ENCODE measurements at regions not wholly inside any gene's neighbourhood (a gene's known extent, or its start where the extent isn't known, plus 50 kb on each side); places are given as distances from the start of the nearest gene placed in this dataset.
A peak's percentile ranks its signal among the peaks of the same experiment; 100 is the strongest.
"Not testable (repeated sequence)": the region's sequence is repeated elsewhere in the genome, so short reads cannot be mapped to it uniquely, and the experiment has no call there.

DNA sequence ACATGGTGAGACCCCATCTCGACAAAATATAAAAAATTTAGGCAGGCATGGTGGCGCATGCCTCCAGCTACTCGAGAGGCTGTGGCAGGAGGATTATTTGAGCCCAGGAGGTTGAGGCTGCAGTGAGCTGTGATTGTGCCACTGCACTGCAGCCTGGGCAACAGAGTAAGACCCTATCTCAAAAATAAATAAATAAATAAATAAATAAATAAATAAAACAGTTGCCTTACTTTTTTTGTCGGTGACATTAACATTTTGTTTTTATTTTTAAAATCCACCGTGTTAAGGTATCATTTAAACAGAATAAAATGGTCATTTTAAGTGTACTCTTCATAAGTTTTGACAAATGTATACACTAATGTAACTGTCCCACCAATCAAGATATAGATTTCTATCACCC lies 57.0 kb downstream of the RASL11A start:
- no peaks in the 10 kb centered on the region for H3K36me3 ChIP-seq
- H3K4me3 ChIP-seq, result no peak overlapping the region
- H3K27ac ChIP-seq, result no peak overlapping the region
- DNase-seq, result no peak
- H3K9me3 ChIP-seq (replicated peaks), result no peaks in the 10 kb centered on the region; the same call in 1 of the 2 replicates
- H3K4me1 ChIP-seq, result no peaks in the 10 kb centered on the region
- peaks cover 8% of the 10 kb centered on the region for H3K27me3 ChIP-seq

DNA sequence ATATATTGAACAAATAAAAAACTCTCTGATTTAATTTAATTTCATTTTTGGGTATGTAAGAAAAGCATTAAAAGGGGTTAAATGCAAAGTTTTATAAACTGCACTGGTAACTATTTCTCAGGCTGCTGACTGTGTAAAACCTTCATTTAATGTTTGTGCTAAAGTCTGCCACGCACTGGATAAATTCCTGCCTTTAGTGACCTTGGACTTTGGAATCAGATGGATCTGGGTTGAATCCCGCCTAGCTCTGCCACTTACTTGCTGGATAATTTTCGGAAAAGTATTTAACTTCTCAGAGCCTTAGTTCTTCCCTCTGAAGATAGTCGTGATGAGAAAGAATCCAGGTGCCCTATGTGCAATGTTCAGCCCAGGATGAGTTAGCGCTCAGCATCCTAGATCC lies 58.6 kb downstream of the RASL11A start:
- H3K4me3 ChIP-seq, result no peak overlapping the region
- no peaks in the 10 kb centered on the region for H3K36me3 ChIP-seq
- peaks cover 5% of the 10 kb centered on the region for H3K27me3 ChIP-seq
- H3K9me3 ChIP-seq (replicated peaks), result no peaks in the 10 kb centered on the region; the same call in 1 of the 2 replicates
- no peak for DNase-seq
- no peaks in the 10 kb centered on the region for H3K4me1 ChIP-seq
- no peak overlapping the region for H3K27ac ChIP-seq

DNA sequence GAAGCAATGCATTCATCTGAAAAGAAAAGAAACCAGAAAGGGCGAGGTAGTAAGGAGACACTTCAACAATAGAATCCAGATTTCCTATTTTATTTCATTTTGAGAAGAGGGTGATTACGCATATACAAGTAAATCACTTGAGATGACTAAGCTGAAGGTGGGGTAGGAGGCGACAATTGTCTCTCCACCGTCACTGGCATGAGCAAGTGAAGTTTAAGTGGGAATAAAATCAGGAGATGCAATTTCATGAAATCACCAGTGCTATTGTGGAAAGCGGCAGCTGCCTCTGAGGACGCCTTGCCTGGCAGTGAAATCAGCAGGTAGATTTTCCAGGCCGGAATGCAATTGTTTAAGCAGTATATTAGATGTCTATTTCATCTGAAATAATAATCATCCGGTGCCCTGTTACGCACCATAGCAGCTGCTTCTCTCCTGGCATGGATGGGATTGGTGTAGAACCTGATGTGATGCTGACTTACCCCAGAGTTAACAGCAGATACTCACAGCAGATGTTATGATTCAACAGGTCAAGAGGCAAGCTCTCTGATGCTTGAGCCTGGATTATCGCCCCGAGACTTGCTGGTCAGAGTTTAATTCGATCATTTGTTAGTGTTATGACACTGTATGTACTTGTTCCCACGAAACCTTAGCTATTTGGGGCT lies 64.3 kb downstream of the RASL11A start:
- no peaks in the 10 kb centered on the region for H3K9me3 ChIP-seq (replicated peaks)
- H3K27ac ChIP-seq, result no peak overlapping the region
- H3K27me3 ChIP-seq, result peaks cover 22% of the 10 kb centered on the region; the same call in 1 of the 2 replicates
- no peaks in the 10 kb centered on the region; the same call in 1 of the 2 replicates for H3K4me1 ChIP-seq
- no peak overlapping the region for H3K4me3 ChIP-seq
- peak; percentile 19 to 48 for DNase-seq
- H3K36me3 ChIP-seq, result no peaks in the 10 kb centered on the region

DNA sequence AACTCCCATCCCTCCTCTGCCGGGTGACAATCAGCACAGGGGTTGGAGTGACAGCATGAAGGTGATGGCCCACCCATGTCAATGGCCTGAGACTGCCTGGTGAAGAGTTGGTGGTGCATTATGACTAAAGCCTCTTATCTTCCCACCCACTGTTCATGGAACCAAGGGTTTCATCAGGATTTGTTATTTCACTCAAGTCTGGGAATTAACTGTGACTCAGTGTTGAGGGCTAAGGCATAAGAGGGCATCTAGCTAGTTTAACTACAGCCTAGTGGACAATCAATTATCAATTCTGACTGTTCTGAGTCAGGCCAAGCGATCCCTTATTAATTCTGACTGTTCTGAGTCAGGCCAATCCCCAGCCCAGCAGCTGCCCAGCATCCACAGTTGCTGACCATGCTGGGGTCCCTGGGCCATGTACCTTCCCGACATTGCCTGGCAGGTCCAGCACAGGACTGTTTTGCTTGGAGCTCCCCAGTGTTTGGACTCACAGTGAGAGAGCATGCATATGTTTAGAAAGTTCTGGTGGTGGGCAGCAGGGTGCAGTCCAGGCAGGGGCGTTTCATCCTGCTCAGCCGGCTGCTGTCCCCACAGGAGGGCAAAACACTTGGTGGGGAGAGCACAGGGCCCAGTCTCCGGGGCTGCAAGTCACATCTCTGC lies 65.5 kb downstream of the RASL11A start:
- Histone ChIP-seq H3K36me3 (no peaks in the 10 kb centered on the region), H3K27me3 (peaks cover 22% of the 10 kb centered on the region; the same call in 1 of the 2 replicates), H3K4me3 (no peak overlapping the region), H3K9me3 (replicated peaks) (no peaks in the 10 kb centered on the region), H3K4me1 (no peaks in the 10 kb centered on the region; the same call in 1 of the 2 replicates), H3K27ac (no peak overlapping the region)
- no peak for DNase-seq

DNA sequence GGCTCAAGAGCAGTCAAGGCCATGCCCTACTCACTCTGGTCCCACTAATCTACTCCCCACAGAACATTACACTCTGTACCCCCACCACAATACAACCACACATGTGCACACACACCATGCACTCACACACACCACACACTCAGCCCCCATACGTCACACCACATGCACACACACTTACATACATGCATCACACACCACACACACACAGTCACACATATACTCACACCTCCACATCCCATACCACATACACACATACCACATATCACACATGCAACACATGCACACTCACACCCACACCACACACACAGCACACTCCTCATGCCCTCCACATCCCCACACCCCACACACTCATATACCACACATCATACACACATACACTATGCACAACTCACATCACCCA lies 67.6 kb downstream of the RASL11A start:
- Histone ChIP-seq H3K27me3 (peaks cover 32% of the 10 kb centered on the region; the same call in 1 of the 2 replicates), H3K4me3 (no peak overlapping the region), H3K9me3 (replicated peaks) (no peaks in the 10 kb centered on the region), H3K4me1 (no peaks in the 10 kb centered on the region; the same call in 1 of the 2 replicates), H3K36me3 (no peaks in the 10 kb centered on the region), H3K27ac (no peak overlapping the region)
- DNase-seq, result no peak

DNA sequence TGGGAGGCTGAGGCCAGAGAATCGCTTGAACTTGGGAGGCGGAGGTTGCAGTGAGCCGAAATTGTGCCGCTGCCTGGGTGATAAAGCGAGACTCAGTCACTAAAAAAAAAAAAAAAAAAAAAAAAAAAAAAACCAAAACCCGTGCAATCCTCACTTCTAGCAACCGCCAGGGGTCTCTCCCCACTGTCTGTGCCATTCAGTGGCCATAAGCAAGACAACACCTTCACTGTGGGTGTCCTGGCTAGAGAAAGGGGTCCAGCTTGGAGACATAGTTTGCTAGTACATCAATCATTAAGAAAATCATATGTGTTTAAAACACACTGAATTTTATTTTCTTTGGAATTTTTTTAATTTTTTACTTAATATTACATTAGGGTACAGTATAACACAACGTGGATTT lies 68.2 kb downstream of the RASL11A start:
- peaks cover 34% of the 10 kb centered on the region; the same call in 1 of the 2 replicates for H3K27me3 ChIP-seq
- peak; percentile 19 to 30 for DNase-seq
- no peak overlapping the region for H3K4me3 ChIP-seq
- no peaks in the 10 kb centered on the region; the same call in 1 of the 2 replicates for H3K4me1 ChIP-seq
- H3K27ac ChIP-seq, result no peak overlapping the region
- no peaks in the 10 kb centered on the region for H3K36me3 ChIP-seq
- no peaks in the 10 kb centered on the region for H3K9me3 ChIP-seq (replicated peaks)

DNA sequence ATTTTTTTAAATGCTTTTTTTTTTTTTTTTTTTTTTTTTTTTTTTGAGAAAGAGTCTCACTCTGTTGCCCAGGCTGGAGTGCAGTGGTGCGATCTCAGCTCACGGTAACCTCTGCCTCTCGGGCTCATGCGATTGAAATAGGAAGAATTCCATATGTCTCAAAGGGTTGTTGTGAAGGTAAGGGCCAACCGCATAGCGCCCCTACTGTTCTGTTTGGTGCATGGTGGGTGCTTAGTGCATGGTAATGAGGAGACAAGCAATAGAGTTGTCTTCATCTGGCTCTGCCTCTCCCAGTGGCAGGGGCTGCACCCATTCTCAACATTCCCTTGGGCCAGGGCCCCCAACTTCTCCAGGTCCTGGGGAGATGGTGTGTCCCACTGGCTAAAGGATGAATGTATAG lies 68.7 kb downstream of the RASL11A start:
- DNase-seq, result peak; percentile 39 to 64
- H3K4me3 ChIP-seq, result no peak overlapping the region
- no peaks in the 10 kb centered on the region for H3K9me3 ChIP-seq (replicated peaks)
- peaks cover 34% of the 10 kb centered on the region; the same call in 1 of the 2 replicates for H3K27me3 ChIP-seq
- H3K36me3 ChIP-seq, result no peaks in the 10 kb centered on the region
- no peaks in the 10 kb centered on the region; the same call in 1 of the 2 replicates for H3K4me1 ChIP-seq
- H3K27ac ChIP-seq, result no peak overlapping the region

DNA sequence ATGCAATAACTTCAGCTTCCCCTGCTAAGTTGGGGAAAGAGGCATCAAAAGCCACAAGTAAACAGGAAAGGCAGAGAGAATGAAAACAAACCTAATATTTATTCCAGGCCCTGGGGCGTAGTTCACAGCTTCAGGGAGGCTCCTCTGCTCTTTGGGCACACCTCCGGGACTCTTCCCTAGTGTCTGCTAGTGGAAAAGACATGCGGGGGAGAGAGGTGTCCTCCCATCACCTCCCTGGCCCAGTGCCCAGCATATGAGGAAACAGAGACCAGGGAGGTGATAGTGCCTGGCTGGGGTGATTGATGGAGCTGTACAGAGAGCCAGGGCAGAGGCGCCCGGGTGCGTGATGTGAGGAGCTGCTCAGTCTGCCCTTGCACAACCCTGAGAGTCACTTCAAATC lies 71.0 kb downstream of the RASL11A start:
- H3K27me3 ChIP-seq, result peaks cover 23% of the 10 kb centered on the region; the same call in 1 of the 2 replicates
- no peaks in the 10 kb centered on the region for H3K9me3 ChIP-seq (replicated peaks)
- no peak overlapping the region for H3K4me3 ChIP-seq
- H3K4me1 ChIP-seq, result no peaks in the 10 kb centered on the region
- no peak overlapping the region for H3K27ac ChIP-seq
- no peaks in the 10 kb centered on the region for H3K36me3 ChIP-seq
- DNase-seq, result no peak

DNA sequence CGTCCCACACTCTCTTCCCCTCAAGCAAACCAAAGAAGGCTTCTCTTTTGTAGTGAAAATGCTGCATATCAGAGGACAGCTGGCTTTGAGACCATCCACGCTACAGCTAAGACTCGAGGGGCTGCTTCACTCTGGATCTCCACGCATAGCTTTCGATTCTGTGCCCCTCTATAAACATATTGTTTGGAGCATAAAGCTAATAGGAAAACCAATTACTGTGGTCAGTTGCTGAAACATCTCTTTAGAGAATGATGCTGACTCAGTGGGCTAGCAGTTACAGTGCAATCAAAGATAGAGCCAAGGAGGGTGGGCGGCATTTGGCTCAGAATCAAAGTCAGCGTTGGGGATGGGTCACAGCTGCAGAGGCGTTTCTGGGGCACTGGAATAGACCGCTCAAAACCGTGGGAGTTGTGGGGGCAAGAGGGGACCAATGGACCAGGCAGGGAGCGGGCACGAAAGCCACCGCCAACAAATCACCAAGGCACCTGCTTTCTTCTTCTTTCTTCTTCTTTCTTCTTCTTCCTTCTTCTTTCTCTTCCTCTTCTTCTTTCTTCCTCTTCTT lies 76.7 kb downstream of the RASL11A start:
- H3K27ac ChIP-seq, result no peak overlapping the region
- H3K27me3 ChIP-seq, result peaks cover 11% of the 10 kb centered on the region; the same call in 1 of the 2 replicates
- no peaks in the 10 kb centered on the region for H3K36me3 ChIP-seq
- H3K4me3 ChIP-seq, result no peak overlapping the region
- H3K9me3 ChIP-seq (replicated peaks), result no peaks in the 10 kb centered on the region
- no peaks in the 10 kb centered on the region for H3K4me1 ChIP-seq
- DNase-seq, result no peak

DNA sequence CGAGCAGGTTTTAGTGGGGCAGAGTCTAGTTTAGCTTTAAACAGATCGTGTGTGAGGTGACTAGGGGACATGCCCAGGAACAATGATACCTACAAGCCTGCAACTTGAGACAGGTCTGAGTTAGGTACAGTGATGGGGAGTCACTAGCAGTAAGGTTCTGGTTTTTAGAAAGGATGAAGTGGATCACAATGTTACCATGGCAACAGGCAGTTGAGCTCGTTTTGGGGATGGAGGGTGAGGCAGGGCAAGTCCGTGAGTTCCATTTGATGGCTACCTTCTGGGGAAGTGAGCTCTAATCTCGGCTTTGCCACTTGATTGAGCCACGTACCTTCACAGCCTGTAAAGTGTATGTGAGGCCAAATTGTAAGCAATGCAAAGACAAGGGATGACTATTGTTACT lies 76.0 kb upstream of the GTF3A start:
- Histone ChIP-seq H3K27me3 (peaks cover 3% of the 10 kb centered on the region; the same call in 1 of the 2 replicates), H3K36me3 (no peaks in the 10 kb centered on the region), H3K4me1 (no peaks in the 10 kb centered on the region), H3K4me3 (no peak overlapping the region), H3K27ac (no peak overlapping the region), H3K9me3 (replicated peaks) (no peaks in the 10 kb centered on the region)
- DNase-seq, result no peak

DNA sequence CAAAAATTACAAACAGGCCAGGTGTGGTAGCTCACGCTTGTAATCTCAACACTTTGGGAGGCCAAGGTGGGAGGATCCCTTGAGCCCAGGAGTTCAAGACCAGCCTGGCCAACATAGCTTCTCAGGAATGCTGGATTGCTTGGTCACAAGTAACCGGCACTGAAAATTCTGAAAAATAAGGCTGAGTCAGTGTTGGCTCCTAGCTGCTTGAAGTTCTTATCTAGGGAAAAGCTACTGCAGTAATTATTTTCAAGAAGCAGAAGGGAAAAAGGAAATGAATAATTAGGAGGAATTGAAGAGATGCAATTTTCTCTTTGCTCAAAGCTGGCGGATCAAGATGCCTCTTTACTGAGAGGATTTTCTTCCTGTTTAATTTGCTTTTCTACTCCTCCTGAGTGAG lies 75.0 kb upstream of the GTF3A start:
- no peaks in the 10 kb centered on the region for H3K36me3 ChIP-seq
- DNase-seq, result no peak
- H3K4me3 ChIP-seq, result no peak overlapping the region
- H3K27me3 ChIP-seq, result peaks cover 3% of the 10 kb centered on the region; the same call in 1 of the 2 replicates
- no peaks in the 10 kb centered on the region for H3K9me3 ChIP-seq (replicated peaks)
- no peaks in the 10 kb centered on the region for H3K4me1 ChIP-seq
- no peak overlapping the region for H3K27ac ChIP-seq

DNA sequence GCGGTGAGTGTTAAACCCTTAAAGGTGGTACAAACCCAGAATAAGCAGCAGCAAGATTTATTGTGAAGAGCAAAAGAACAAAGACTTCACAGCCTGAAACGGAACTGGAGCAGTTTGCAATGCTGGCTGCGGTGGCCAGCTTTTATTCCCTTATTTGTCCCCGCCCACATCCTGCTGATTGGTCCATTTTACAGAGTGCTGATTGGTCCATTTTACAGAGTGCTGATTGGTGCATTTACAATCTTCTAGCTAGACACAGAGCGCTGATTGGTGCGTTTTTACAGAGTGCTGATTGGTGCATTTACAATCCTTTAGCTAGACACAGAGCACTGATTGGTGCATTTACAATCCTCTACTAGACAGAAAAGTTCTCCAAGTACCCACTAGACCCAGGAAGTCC lies 73.6 kb upstream of the GTF3A start:
- not testable (repeated sequence) for DNase-seq; H3K27ac ChIP-seq; H3K9me3 ChIP-seq (replicated peaks)

DNA sequence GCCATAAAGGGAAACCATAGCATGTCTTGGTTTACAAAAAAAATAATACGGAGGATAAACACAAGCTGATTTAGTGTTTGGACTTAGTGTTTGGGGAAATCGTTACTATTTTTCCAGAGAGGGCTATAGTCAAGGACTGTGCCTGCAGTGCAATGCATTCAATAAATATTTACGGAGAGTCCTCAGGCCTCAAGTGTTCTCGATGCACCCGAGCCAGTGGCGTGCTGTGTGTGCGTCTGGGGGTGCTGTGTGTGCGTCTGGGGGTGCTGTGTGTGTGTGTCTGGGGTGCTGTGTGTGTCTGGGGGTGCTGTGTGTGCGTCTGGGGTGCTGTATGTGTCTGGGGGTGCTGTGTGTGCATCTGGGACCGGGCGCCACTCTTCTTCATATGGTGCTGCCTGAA lies 71.7 kb upstream of the GTF3A start:
- no peak for DNase-seq
- H3K4me3 ChIP-seq, result no peak overlapping the region
- no peaks in the 10 kb centered on the region for H3K9me3 ChIP-seq (replicated peaks)
- H3K4me1 ChIP-seq, result no peaks in the 10 kb centered on the region
- H3K27me3 ChIP-seq, result 0 out of 2 replicates have a peak, but pooled peaks cover 3% of the 10 kb centered on the region
- H3K27ac ChIP-seq, result no peak overlapping the region
- H3K36me3 ChIP-seq, result no peaks in the 10 kb centered on the region

More for the DNA sequence above, 73.6 kb upstream of the GTF3A start:
- H3K36me3 ChIP-seq, H3K4me1 ChIP-seq, H3K4me3 ChIP-seq, H3K27me3 ChIP-seq: not testable (repeated sequence)

DNA sequence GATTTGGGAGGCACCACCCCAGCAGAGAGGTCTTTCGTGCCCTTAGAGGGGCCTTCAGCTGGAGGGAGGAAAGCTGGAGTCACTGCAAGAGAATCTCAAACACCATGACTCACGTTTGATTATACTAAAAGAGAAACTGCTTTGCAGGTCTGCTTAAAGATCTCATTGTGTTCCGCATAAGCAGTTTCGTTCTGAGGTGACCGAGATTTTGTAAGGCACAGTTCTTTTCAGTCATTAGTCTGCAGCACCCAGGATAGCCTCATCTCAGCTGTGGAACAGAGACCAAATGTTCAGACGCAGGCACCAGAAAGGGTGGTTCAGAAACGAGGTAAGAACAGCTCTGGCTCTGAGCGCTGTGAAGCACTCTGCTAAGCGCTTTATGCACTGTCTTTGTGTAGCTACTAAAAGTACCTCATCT lies 71.2 kb upstream of the GTF3A start:
- 0 out of 2 replicates have a peak, but pooled peaks cover 1% of the 10 kb centered on the region for H3K27me3 ChIP-seq
- no peaks in the 10 kb centered on the region for H3K36me3 ChIP-seq
- H3K4me1 ChIP-seq, result no peaks in the 10 kb centered on the region
- no peak for DNase-seq
- H3K4me3 ChIP-seq, result no peak overlapping the region
- no peak overlapping the region for H3K27ac ChIP-seq
- no peaks in the 10 kb centered on the region for H3K9me3 ChIP-seq (replicated peaks)

DNA sequence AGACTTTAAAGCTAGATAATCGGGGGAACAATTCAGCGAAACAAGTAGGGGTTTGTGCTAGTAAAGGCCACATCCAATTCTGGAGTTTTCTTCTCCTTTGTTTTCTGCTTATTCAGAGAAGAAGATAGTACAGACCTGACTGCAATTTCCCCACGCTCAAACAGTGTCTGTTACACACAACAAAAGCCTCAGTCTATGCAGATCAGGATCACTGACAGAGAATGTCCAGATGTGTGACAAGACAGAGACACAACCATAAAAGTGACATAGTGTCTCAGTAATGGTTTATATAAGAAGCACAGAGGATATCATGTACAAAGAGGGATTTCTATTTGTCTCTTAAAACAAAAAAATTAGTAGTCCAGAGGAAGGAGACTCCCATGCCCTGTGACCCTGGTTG lies 70.7 kb upstream of the GTF3A start:
- no peak for DNase-seq
- H3K4me3 ChIP-seq, result no peak overlapping the region
- H3K27ac ChIP-seq, result no peak overlapping the region
- H3K36me3 ChIP-seq, result no peaks in the 10 kb centered on the region
- no peaks in the 10 kb centered on the region for H3K4me1 ChIP-seq
- no peaks in the 10 kb centered on the region for H3K27me3 ChIP-seq
- no peaks in the 10 kb centered on the region for H3K9me3 ChIP-seq (replicated peaks)
